Ammon's horn (tissue), 1 donor: ENCODE measurements at regions not wholly inside any gene's neighbourhood (a gene's known extent, or its start where the extent isn't known, plus 50 kb on each side); places are given as distances from the start of the nearest gene placed in this dataset.
"Not testable (repeated sequence)": the region's sequence is repeated elsewhere in the genome, so short reads cannot be mapped to it uniquely, and the experiment has no call there.

Experiments
- DNase-seq: peaks from one replicate; pipeline ENCODE4 v3.0.0-alpha.2; 2016; ENCODE audit warnings: low spot score

- no peak for DNase-seq
Observed at GRCh38 chr12:131357920-131358319, 353.0 kb upstream of the SFSWAP start.

GRCh38 chr12:131362291-131363211, 348.3 kb upstream of the SFSWAP start:
- DNase-seq = no peak

GRCh38 chr12:131363393-131363792, 347.5 kb upstream of the SFSWAP start:
- DNase-seq = no peak

GRCh38 chr12:131363841-131364495, 346.9 kb upstream of the SFSWAP start:
- no peak for DNase-seq

GRCh38 chr12:131364903-131365820, 345.7 kb upstream of the SFSWAP start:
- DNase-seq = no peak

- no peak for DNase-seq
Observed at GRCh38 chr12:131365821-131366260, 345.0 kb upstream of the SFSWAP start.

GRCh38 chr12:131366261-131366871, 344.5 kb upstream of the SFSWAP start:
- no peak for DNase-seq

- not testable (repeated sequence) for DNase-seq
Observed at GRCh38 chr12:131367067-131367982, 343.6 kb upstream of the SFSWAP start.

- DNase-seq = no peak
Observed at GRCh38 chr12:131367983-131368667, 342.8 kb upstream of the SFSWAP start.

GRCh38 chr12:131368668-131369071, 342.2 kb upstream of the SFSWAP start:
- no peak for DNase-seq

- no peak for DNase-seq
Observed at GRCh38 chr12:131369094-131369845, 341.6 kb upstream of the SFSWAP start.

- DNase-seq = no peak
Observed at GRCh38 chr12:131370321-131370720, 340.6 kb upstream of the SFSWAP start.

GRCh38 chr12:131370791-131371347, 340.0 kb upstream of the SFSWAP start:
- no peak for DNase-seq

- DNase-seq = no peak
Observed at GRCh38 chr12:131371401-131372170, 339.3 kb upstream of the SFSWAP start.

GRCh38 chr12:131372171-131372475, 338.8 kb upstream of the SFSWAP start:
- no peak for DNase-seq

- no peak for DNase-seq
Observed at GRCh38 chr12:131372706-131373195, 338.1 kb upstream of the SFSWAP start.

GRCh38 chr12:131375261-131375971, 335.5 kb upstream of the SFSWAP start:
- DNase-seq = no peak

- no peak for DNase-seq
Observed at GRCh38 chr12:131375972-131376345, 334.9 kb upstream of the SFSWAP start.
